SK-N-SH (cell line): ENCODE measurements at regions not wholly inside any gene's neighbourhood (a gene's known extent, or its start where the extent isn't known, plus 50 kb on each side); places are given as distances from the start of the nearest gene placed in this dataset.

Experiments
- CTCF ChIA-PET: fragments of 300-600, 350-600 bp; formaldehyde crosslinking; extraction: SDS; loops from one replicate; lab custom pipeline; 2021; lab: Yijun Ruan, JAX
- POLR2A ChIA-PET: fragments of 350-600 bp; sonication (Branson Sonifier 250); formaldehyde crosslinking; extraction: SDS; loops from one replicate; lab custom pipeline; 2020; ENCODE audit warnings: antibody characterized with exemption, inconsistent platforms; lab: Yijun Ruan, JAX
- DNase-seq: peaks from one replicate; pipeline ENCODE4 v3.0.0; 2012
- H2AFZ ChIP-seq: fragments of 200-600 bp; sonication (generic); 2 replicates; pipeline ENCODE4 v1.8.1; 2016; ENCODE audit warnings: antibody characterized with exemption, mild to moderate bottlenecking, low read depth
- H3F3A ChIP-seq: fragments of 200-600 bp; sonication (generic); replicated peaks from 2 replicates; pipeline ENCODE3; 2016; ENCODE audit warnings: antibody characterized with exemption, mild to moderate bottlenecking; ENCODE audit not compliant: insufficient read depth
- H3K27ac ChIP-seq, 2 experiments: fragments of 200-500 bp in 1 of 2; fragments of 200-600 bp in 1 of 2; sonication (Bioruptor generic) in 1 of 2; sonication (generic), shearing (Covaris generic) in 1 of 2; 2 replicates each; pipeline versions ENCODE4 v1.5.1 to v1.6.1; 2014 to 2016; ENCODE audit warnings: low read depth in 2 of 2, inconsistent platforms in 1 of 2, low read length in 1 of 2, mild to moderate bottlenecking in 1 of 2, mixed read lengths in 1 of 2
- H3K27me3 ChIP-seq: fragments of 200-600 bp; sonication (generic), shearing (Covaris generic); 2 replicates; pipeline ENCODE4 v1.6.1; 2016; ENCODE audit warnings: mixed run types; ENCODE audit not compliant: insufficient read depth
- H3K36me3 ChIP-seq, 2 experiments: fragments of 200-500 bp in 1 of 2; fragments of 200-600 bp in 1 of 2; sonication (Bioruptor generic) in 1 of 2; sonication (generic) in 1 of 2; replicated peaks in 1 of 2; 2 replicates each; pipeline versions ENCODE3 to v1.5.1; 2014 to 2016; ENCODE audit warnings: low read length in 1 of 2, mild to moderate bottlenecking in 1 of 2; ENCODE audit not compliant: insufficient read depth in 2 of 2, control insufficient read depth in 1 of 2
- H3K4me1 ChIP-seq, 2 experiments: fragments of 200-500 bp in 1 of 2; fragments of 200-600 bp in 1 of 2; sonication (Bioruptor generic) in 1 of 2; sonication (generic), shearing (Covaris generic) in 1 of 2; 2 replicates each; pipeline versions ENCODE4 v1.5.1 to v1.6.1; 2014 to 2016; ENCODE audit warnings: low read depth in 1 of 2, low read length in 1 of 2, mixed run types in 1 of 2; ENCODE audit not compliant: insufficient read depth in 2 of 2, control insufficient read depth in 1 of 2
- H3K4me2 ChIP-seq: fragments of 200-600 bp; sonication (generic), shearing (Covaris generic); 2 replicates; pipeline ENCODE4 v1.6.1; 2017; ENCODE audit warnings: mixed run types
- H3K4me3 ChIP-seq, 2 experiments: fragments of 200-500 bp in 1 of 2; fragments of 200-600 bp in 1 of 2; sonication (Bioruptor generic) in 1 of 2; sonication (generic), shearing (Covaris generic) in 1 of 2; 2 replicates each; pipeline versions ENCODE4 v1.5.1 to v1.8.1; 2014 to 2016; ENCODE audit warnings: low read depth in 2 of 2, inconsistent platforms in 1 of 2, low read length in 1 of 2, mild to moderate bottlenecking in 1 of 2, mixed read lengths in 1 of 2, moderate library complexity in 1 of 2
- H3K79me2 ChIP-seq: fragments of 200-600 bp; sonication (generic); 2 replicates; pipeline ENCODE4 v1.8.1; 2017; ENCODE audit warnings: mild to moderate bottlenecking; ENCODE audit not compliant: insufficient read depth
- H3K9ac ChIP-seq: fragments of 200-600 bp; sonication (generic); 2 replicates; pipeline ENCODE4 v1.6.1; 2017; ENCODE audit warnings: mixed run types
- H3K9me2 ChIP-seq: fragments of 200-600 bp; sonication (generic); 2 replicates; pipeline ENCODE4 v1.6.1; 2017; ENCODE audit warnings: mixed run types
- H3K9me3 ChIP-seq: fragments of 200-600 bp; sonication (generic); 2 replicates; pipeline ENCODE4 v1.6.1; 2017; ENCODE audit warnings: mixed run types, mild to moderate bottlenecking, moderate library complexity
- H4K20me1 ChIP-seq: fragments of 200-600 bp; sonication (generic); 2 replicates; pipeline ENCODE4 v1.6.1; 2017; ENCODE audit warnings: mild to moderate bottlenecking, mixed run types; ENCODE audit not compliant: insufficient read depth
- ELF1 ChIP-seq: IDR thresholded peaks from 2 replicates; pipeline ENCODE4 v1.4.0; 2012
- EP300 ChIP-seq, 2 experiments: IDR thresholded peaks; 2 replicates each; pipeline versions ENCODE4 v1.4.0 to v1.6.1; 2012; ENCODE audit warnings: borderline replicate concordance in 1 of 2, low read depth in 1 of 2, low read length in 1 of 2
- GABPA ChIP-seq: IDR thresholded peaks from 2 replicates; pipeline ENCODE4 v1.4.0; 2012; ENCODE audit warnings: low read depth, mild to moderate bottlenecking
- PBX3 ChIP-seq: IDR thresholded peaks from 2 replicates; pipeline ENCODE4; 2012
- RFX5 ChIP-seq: IDR thresholded peaks from 2 replicates; pipeline ENCODE4 v1.6.1; 2012; ENCODE audit warnings: mild to moderate bottlenecking, improper control_type of control experiment, low read length
- RXRA ChIP-seq: IDR thresholded peaks from 2 replicates; pipeline ENCODE4 v1.4.0; 2012; ENCODE audit warnings: low read depth, mild to moderate bottlenecking, borderline replicate concordance
- SMC3 ChIP-seq: IDR thresholded peaks from 2 replicates; pipeline ENCODE4 v1.6.1; 2012; ENCODE audit warnings: low read depth, low read length, improper control_type of control experiment
- TCF12 ChIP-seq: IDR thresholded peaks from 2 replicates; pipeline ENCODE4 v1.4.0; 2012
- WGBS: methylation state at CpG from one replicate; pipeline ENCODE4 v1.1.6; 2017; ENCODE audit warnings: low lambda C conversion rate; 5-methylcytosine and 5-hydroxymethylcytosine counted together
- TF ChIP-seq, protein P1 (sequence below): IDR thresholded peaks from 2 replicates; pipeline ENCODE4 v1.4.0; 2012; ENCODE audit warnings: low read depth
- TF ChIP-seq, protein P2 (sequence below): IDR thresholded peaks from 2 replicates; pipeline ENCODE4 v1.4.0; 2012; ENCODE audit warnings: low read depth, borderline replicate concordance
- TF ChIP-seq, protein P3 (sequence below): fragments of 200-600 bp; sonication (generic); IDR thresholded peaks from 2 replicates; pipeline ENCODE4 v1.6.1; 2017; ENCODE audit warnings: antibody characterized with exemption, mild to moderate bottlenecking, moderate library complexity
- TF ChIP-seq, protein P4 (sequence below): IDR thresholded peaks from 2 replicates; pipeline ENCODE4 v1.4.0; 2012; ENCODE audit warnings: low read depth, borderline replicate concordance

DNA sequence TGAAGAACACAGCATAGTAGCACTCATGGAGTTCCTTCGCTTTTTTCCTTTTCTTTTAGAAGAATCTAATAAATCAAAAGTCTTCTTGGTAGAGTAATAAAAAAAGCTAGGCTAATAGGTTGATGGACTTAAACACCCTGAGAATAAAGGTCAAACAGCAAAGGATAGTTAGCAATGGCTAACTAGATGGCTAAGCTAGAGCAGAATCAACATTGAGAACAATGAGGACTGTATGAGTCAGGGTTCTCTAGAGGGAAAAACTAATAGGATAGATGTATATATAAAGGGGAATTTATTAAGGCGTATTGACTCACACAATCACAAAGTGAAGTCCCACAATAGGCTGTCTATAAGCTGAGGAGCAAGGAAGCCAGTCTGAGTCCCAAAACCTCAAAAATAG is 550.9 kb downstream of the GLUD2 start (continued):
- TF ChIP-seq, protein P1, sequence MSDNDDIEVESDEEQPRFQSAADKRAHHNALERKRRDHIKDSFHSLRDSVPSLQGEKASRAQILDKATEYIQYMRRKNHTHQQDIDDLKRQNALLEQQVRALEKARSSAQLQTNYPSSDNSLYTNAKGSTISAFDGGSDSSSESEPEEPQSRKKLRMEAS, result no peak
- TF ChIP-seq, protein P2, sequence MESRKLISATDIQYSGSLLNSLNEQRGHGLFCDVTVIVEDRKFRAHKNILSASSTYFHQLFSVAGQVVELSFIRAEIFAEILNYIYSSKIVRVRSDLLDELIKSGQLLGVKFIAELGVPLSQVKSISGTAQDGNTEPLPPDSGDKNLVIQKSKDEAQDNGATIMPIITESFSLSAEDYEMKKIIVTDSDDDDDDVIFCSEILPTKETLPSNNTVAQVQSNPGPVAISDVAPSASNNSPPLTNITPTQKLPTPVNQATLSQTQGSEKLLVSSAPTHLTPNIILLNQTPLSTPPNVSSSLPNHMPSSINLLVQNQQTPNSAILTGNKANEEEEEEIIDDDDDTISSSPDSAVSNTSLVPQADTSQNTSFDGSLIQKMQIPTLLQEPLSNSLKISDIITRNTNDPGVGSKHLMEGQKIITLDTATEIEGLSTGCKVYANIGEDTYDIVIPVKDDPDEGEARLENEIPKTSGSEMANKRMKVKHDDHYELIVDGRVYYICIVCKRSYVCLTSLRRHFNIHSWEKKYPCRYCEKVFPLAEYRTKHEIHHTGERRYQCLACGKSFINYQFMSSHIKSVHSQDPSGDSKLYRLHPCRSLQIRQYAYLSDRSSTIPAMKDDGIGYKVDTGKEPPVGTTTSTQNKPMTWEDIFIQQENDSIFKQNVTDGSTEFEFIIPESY, result no peak
- no peak for TF ChIP-seq ELF1
- TF ChIP-seq EP300 (IDR thresholded peaks at IDR 0.05; ENCODE audit: borderline replicate concordance in 1 of 2, low read depth in 1 of 2, low read length in 1 of 2), result no peak
- TF ChIP-seq, protein P3, sequence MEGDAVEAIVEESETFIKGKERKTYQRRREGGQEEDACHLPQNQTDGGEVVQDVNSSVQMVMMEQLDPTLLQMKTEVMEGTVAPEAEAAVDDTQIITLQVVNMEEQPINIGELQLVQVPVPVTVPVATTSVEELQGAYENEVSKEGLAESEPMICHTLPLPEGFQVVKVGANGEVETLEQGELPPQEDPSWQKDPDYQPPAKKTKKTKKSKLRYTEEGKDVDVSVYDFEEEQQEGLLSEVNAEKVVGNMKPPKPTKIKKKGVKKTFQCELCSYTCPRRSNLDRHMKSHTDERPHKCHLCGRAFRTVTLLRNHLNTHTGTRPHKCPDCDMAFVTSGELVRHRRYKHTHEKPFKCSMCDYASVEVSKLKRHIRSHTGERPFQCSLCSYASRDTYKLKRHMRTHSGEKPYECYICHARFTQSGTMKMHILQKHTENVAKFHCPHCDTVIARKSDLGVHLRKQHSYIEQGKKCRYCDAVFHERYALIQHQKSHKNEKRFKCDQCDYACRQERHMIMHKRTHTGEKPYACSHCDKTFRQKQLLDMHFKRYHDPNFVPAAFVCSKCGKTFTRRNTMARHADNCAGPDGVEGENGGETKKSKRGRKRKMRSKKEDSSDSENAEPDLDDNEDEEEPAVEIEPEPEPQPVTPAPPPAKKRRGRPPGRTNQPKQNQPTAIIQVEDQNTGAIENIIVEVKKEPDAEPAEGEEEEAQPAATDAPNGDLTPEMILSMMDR, result no peak
- no peak for TF ChIP-seq RXRA

- H3K27me3 ChIP-seq, result no peaks in the 10 kb centered on the region
- ChIA-PET POLR2A (no interaction called here), CTCF (no interaction called here)
- H3K36me3 ChIP-seq, result no peaks in the 10 kb centered on the region
- H3K9ac ChIP-seq, result no peak overlapping the region
- no peaks in the 10 kb centered on the region for H3K9me3 ChIP-seq
- no peaks in the 10 kb centered on the region for H3K79me2 ChIP-seq
- no peak overlapping the region for H3K4me2 ChIP-seq
- WGBS, result 9% methylated on average over 2 of the region's 2 CpGs
- no peak for DNase-seq
- H3K27ac ChIP-seq, result no peak overlapping the region
- H3F3A ChIP-seq, result no peaks in the 10 kb centered on the region
- H4K20me1 ChIP-seq, result no peaks in the 10 kb centered on the region
- no peak overlapping the region for H2AFZ ChIP-seq
- no peaks in the 10 kb centered on the region for H3K4me1 ChIP-seq
- no peak overlapping the region for H3K4me3 ChIP-seq
- TF ChIP-seq RFX5 (no peak), SMC3 (no peak), PBX3 (no peak), TCF12 (no peak), RXRA (no peak), GABPA (no peak), ELF1 (no peak)
- TF ChIP-seq, protein P4, sequence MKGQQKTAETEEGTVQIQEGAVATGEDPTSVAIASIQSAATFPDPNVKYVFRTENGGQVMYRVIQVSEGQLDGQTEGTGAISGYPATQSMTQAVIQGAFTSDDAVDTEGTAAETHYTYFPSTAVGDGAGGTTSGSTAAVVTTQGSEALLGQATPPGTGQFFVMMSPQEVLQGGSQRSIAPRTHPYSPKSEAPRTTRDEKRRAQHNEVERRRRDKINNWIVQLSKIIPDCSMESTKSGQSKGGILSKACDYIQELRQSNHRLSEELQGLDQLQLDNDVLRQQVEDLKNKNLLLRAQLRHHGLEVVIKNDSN, result no peak
- TF ChIP-seq, protein P2, result no peak
- TF ChIP-seq, protein P3, result no peak
- TF ChIP-seq, protein P1, result no peak
- no peaks in the 10 kb centered on the region for H3K9me2 ChIP-seq
These were observed 587.7 kb downstream of the GLUD2 start for GRCh38 chrX:121635141-121635540.
